ENCODE measurements at regions not wholly inside any gene's neighbourhood (a gene's known extent, or its start where the extent isn't known, plus 50 kb on each side); places are given as distances from the start of the nearest gene placed in this dataset.
A peak's percentile ranks its signal among the peaks of the same experiment; 100 is the strongest.

DNA sequence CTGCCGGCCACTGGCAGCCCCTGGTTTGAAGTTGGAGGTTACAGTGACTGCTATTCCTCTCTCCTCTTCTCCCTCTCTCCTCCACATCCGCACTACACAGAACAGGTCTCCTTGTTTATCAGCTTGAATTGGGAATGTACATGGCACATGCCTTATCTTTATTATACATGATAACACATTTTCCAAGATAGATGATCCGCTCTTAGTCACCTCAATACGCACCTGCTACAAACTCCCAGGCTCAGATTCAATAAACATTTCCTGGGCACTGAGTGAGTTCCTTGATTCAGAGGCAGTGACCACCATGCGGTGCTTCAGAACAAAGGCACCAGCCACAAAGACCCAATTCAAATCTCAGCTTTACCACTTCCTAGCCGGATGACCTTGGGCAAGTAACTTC, 227.7 kb downstream of the TSHZ3 start:
- DNase-seq (ENCODE audit: low read depth): no peak
- in situ Hi-C loops (cut with HindIII; ENCODE audit: low sequenced_read_pairs): no loop called here
- no peak overlapping the region for H3K4me3 ChIP-seq (ENCODE audit: low read depth, low read length)
- TF ChIP-seq, protein P1, sequence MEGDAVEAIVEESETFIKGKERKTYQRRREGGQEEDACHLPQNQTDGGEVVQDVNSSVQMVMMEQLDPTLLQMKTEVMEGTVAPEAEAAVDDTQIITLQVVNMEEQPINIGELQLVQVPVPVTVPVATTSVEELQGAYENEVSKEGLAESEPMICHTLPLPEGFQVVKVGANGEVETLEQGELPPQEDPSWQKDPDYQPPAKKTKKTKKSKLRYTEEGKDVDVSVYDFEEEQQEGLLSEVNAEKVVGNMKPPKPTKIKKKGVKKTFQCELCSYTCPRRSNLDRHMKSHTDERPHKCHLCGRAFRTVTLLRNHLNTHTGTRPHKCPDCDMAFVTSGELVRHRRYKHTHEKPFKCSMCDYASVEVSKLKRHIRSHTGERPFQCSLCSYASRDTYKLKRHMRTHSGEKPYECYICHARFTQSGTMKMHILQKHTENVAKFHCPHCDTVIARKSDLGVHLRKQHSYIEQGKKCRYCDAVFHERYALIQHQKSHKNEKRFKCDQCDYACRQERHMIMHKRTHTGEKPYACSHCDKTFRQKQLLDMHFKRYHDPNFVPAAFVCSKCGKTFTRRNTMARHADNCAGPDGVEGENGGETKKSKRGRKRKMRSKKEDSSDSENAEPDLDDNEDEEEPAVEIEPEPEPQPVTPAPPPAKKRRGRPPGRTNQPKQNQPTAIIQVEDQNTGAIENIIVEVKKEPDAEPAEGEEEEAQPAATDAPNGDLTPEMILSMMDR (IDR thresholded peaks at IDR 0.05; ENCODE audit: low read depth, low read length, missing control alignments): no peak

DNA sequence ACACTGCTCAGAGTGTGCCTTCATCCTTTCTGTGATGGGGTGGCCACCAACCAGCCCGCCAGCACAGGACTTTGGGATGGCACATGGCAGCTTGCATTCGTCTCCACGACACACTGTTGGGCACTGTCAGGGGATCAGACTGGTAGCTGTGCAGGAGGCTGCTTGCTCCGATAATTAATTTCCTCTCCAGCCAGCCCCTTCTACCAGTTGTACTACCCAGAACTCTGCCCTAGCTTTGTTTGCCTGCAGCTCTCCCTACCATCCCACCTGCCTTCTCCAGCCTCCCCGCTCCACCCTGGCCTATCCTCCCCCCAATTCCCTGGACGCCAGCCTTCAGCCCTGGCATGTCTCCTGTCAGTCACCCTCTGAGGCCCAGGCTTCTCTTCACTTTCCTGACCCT, 228.3 kb downstream of the TSHZ3 start:
- no peak for DNase-seq (ENCODE audit: low read depth)
- no peak overlapping the region for H3K4me3 ChIP-seq (ENCODE audit: low read depth, low read length)
- TF ChIP-seq, protein P1 (IDR thresholded peaks at IDR 0.05; ENCODE audit: low read depth, low read length, missing control alignments): no peak
- in situ Hi-C loops (cut with HindIII; ENCODE audit: low sequenced_read_pairs): no loop called here

DNA sequence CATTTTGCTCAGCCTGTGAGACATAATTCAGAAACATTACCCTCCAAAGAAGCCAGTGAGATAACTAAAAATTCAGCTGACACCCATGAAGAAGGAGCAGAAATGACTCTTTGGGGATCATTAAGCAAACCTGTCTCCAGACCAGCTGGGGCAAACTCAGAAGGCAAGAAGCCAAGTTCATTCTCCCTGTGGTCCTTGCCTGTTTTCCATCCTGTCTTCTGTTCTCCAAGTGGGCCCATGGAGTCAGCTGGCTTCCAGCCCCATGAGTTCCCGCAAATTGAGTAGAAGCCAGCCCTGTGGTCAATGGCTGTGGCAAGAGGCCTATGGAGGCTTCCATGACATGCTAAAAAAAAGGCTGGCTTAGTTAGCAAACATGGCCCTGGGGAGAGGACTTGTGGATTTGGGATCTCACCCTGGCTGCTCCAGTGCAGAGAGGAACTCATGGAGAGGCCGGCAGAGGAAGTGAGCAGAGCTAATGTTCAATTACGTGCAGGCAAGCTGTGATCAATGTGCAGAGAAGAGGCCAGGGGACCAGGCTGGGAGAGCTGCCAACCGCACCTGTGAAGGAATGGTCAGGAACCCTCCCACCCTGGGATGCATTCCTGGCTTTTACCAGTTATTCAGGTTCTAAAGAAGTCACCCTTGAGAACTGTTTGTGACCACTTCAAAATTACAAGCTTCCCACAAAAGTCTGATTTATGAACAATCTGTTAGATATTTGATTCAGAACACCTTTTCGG, 229.1 kb downstream of the TSHZ3 start:
- in situ Hi-C loops (cut with HindIII; ENCODE audit: low sequenced_read_pairs): no loop called here
- TF ChIP-seq, protein P1 (IDR thresholded peaks at IDR 0.05; ENCODE audit: low read depth, low read length, missing control alignments): no peak
- no peak overlapping the region for H3K4me3 ChIP-seq (ENCODE audit: low read depth, low read length)
- peak; percentile 91 for DNase-seq (ENCODE audit: low read depth)

DNA sequence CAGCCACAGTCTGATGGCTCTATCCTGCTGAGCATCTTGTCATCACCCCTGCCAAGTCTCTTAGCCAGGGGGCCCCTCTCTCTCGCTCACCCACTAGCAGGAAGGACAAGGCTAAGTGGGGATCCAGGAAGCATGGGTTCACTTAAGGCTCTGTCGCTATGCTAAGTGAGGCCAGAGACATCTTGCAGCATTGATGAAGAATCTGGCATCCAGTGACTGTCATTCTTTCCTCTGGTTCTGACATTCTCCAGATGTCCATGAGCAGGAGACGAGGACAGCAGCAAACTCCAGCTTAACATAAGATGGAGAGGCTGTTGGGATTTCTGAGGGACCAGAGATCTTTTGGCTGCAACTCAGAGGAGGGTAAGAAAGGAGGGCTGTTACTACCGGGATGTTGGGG, 230.2 kb downstream of the TSHZ3 start:
- TF ChIP-seq, protein P1 (IDR thresholded peaks at IDR 0.05; ENCODE audit: low read depth, low read length, missing control alignments): no peak
- in situ Hi-C loops (cut with HindIII; ENCODE audit: low sequenced_read_pairs): no loop called here
- H3K4me3 ChIP-seq (ENCODE audit: low read depth, low read length): no peak overlapping the region
- no peak for DNase-seq (ENCODE audit: low read depth)

DNA sequence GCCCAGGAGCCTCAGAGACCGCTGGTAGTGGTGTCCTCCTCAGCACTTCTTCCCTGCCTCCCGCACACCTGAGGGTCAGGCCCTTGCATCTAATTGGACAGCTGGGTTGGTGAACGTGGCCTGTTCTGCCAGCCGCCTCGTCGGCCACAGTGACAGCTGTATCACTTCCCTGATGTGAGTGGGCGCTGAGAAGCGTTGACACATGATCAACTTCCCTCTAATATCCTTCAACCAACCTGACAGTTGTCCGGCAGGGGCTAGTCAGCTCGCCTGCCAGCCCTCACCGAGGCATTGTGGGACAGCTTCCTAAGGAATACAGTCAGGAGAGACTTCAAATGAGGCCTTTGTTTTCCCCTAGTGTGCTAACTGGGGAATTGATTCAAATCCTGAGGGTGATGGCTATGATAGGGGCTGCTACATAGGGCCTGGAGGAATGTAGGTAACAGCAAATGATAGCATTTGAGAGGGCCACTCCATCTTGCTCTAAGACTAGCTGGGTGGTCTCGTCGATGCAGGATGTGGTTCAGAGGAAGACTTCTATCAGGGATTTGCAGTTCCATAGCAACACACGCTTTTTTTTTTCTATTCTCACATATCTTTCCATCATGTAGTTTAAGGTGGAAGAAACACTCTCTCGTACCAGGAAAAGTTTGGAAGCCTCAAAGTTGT, 230.8 kb downstream of the TSHZ3 start:
- DNase-seq (ENCODE audit: low read depth): no peak
- TF ChIP-seq, protein P1 (IDR thresholded peaks at IDR 0.05; ENCODE audit: low read depth, low read length, missing control alignments): no peak
- in situ Hi-C loops (cut with HindIII; ENCODE audit: low sequenced_read_pairs): no loop called here
- H3K4me3 ChIP-seq (ENCODE audit: low read depth, low read length): no peak overlapping the region

DNA sequence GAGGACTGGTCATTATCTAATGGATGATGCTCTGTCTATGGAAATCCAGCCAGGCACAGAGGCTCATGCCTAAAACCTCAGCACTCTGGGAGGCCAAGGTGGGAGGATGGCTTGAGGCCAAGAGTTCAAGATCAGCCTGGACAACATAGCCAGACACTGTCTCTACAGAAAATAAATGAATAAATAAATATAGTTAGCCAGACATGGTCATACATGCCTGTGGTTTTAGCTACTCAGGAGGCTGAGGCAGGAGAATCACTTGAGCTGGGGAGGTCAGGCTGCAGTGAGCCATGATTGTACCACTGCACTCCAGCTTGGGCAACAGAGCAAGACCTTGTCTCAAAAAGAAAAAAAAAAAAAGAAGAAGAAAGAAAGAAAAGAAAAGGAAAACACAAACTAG, 234.7 kb downstream of the TSHZ3 start:
- no peak overlapping the region for H3K4me3 ChIP-seq (ENCODE audit: low read depth, low read length)
- no peak for DNase-seq (ENCODE audit: low read depth)
- TF ChIP-seq, protein P1 (IDR thresholded peaks at IDR 0.05; ENCODE audit: low read depth, low read length, missing control alignments): no peak
- in situ Hi-C loops (cut with HindIII; ENCODE audit: low sequenced_read_pairs): no loop called here

Measured in astrocyte of the cerebellum (primary cell).